ENCODE measurements at regions not wholly inside any gene's neighbourhood (a gene's known extent, or its start where the extent isn't known, plus 50 kb on each side); places are given as distances from the start of the nearest gene placed in this dataset.
"Not testable (repeated sequence)": the region's sequence is repeated elsewhere in the genome, so short reads cannot be mapped to it uniquely, and the experiment has no call there.

DNA sequence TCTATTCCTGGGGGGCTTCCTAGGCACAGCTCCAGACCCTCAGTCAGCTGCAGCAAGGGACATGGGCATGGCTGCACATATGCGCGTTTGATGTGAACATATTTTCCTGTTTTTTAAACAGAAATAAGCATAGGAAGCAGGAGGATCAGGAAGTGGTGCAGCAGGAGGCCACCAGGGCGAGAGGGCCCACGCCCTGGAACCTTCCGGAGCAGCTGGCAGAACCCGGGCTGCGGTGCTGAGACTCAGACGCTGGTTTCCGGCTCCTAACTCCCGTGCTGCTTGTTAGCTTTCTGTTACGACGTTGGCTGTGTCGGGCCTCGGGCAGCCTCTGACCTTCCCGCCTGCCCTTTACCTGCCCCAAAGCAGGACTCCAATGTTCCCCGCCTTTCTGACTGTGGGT lies 5399.5 kb upstream of the TPTE start:
- TF ChIP-seq, protein P1, sequence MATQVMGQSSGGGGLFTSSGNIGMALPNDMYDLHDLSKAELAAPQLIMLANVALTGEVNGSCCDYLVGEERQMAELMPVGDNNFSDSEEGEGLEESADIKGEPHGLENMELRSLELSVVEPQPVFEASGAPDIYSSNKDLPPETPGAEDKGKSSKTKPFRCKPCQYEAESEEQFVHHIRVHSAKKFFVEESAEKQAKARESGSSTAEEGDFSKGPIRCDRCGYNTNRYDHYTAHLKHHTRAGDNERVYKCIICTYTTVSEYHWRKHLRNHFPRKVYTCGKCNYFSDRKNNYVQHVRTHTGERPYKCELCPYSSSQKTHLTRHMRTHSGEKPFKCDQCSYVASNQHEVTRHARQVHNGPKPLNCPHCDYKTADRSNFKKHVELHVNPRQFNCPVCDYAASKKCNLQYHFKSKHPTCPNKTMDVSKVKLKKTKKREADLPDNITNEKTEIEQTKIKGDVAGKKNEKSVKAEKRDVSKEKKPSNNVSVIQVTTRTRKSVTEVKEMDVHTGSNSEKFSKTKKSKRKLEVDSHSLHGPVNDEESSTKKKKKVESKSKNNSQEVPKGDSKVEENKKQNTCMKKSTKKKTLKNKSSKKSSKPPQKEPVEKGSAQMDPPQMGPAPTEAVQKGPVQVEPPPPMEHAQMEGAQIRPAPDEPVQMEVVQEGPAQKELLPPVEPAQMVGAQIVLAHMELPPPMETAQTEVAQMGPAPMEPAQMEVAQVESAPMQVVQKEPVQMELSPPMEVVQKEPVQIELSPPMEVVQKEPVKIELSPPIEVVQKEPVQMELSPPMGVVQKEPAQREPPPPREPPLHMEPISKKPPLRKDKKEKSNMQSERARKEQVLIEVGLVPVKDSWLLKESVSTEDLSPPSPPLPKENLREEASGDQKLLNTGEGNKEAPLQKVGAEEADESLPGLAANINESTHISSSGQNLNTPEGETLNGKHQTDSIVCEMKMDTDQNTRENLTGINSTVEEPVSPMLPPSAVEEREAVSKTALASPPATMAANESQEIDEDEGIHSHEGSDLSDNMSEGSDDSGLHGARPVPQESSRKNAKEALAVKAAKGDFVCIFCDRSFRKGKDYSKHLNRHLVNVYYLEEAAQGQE (IDR thresholded peaks at IDR 0.05; ENCODE audit: borderline replicate concordance): not testable (repeated sequence)
- TF ChIP-seq, protein P2, sequence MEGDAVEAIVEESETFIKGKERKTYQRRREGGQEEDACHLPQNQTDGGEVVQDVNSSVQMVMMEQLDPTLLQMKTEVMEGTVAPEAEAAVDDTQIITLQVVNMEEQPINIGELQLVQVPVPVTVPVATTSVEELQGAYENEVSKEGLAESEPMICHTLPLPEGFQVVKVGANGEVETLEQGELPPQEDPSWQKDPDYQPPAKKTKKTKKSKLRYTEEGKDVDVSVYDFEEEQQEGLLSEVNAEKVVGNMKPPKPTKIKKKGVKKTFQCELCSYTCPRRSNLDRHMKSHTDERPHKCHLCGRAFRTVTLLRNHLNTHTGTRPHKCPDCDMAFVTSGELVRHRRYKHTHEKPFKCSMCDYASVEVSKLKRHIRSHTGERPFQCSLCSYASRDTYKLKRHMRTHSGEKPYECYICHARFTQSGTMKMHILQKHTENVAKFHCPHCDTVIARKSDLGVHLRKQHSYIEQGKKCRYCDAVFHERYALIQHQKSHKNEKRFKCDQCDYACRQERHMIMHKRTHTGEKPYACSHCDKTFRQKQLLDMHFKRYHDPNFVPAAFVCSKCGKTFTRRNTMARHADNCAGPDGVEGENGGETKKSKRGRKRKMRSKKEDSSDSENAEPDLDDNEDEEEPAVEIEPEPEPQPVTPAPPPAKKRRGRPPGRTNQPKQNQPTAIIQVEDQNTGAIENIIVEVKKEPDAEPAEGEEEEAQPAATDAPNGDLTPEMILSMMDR (IDR thresholded peaks at IDR 0.05; ENCODE audit: poor library complexity, severe bottlenecking): not testable (repeated sequence)
- TF ChIP-seq POLR2AphosphoS5 (IDR thresholded peaks at IDR 0.05); TAF1 (IDR thresholded peaks at IDR 0.05; ENCODE audit: low read depth): not testable (repeated sequence)
